SK-N-SH (cell line): ENCODE measurements at regions not wholly inside any gene's neighbourhood (a gene's known extent, or its start where the extent isn't known, plus 50 kb on each side); places are given as distances from the start of the nearest gene placed in this dataset.
"Not testable (repeated sequence)": the region's sequence is repeated elsewhere in the genome, so short reads cannot be mapped to it uniquely, and the experiment has no call there.

ENCODE experiments used
- CTCF ChIA-PET: fragments of 300-600, 350-600 bp; formaldehyde crosslinking; extraction: SDS; loops from one replicate; lab custom pipeline; 2021; lab: Yijun Ruan, JAX
- POLR2A ChIA-PET: fragments of 350-600 bp; sonication (Branson Sonifier 250); formaldehyde crosslinking; extraction: SDS; loops from one replicate; lab custom pipeline; 2020; ENCODE audit warnings: antibody characterized with exemption, inconsistent platforms; lab: Yijun Ruan, JAX
- DNase-seq: peaks from one replicate; pipeline ENCODE4 v3.0.0; 2012
- H2AFZ ChIP-seq: fragments of 200-600 bp; sonication (generic); 2 replicates; pipeline ENCODE4 v1.8.1; 2016; ENCODE audit warnings: antibody characterized with exemption, mild to moderate bottlenecking, low read depth
- H3F3A ChIP-seq: fragments of 200-600 bp; sonication (generic); replicated peaks from 2 replicates; pipeline ENCODE3; 2016; ENCODE audit warnings: antibody characterized with exemption, mild to moderate bottlenecking; ENCODE audit not compliant: insufficient read depth
- H3K27ac ChIP-seq, 2 experiments: fragments of 200-500 bp in 1 of 2; fragments of 200-600 bp in 1 of 2; sonication (Bioruptor generic) in 1 of 2; sonication (generic), shearing (Covaris generic) in 1 of 2; 2 replicates each; pipeline versions ENCODE4 v1.5.1 to v1.6.1; 2014 to 2016; ENCODE audit warnings: low read depth in 2 of 2, inconsistent platforms in 1 of 2, low read length in 1 of 2, mild to moderate bottlenecking in 1 of 2, mixed read lengths in 1 of 2
- H3K27me3 ChIP-seq: fragments of 200-600 bp; sonication (generic), shearing (Covaris generic); 2 replicates; pipeline ENCODE4 v1.6.1; 2016; ENCODE audit warnings: mixed run types; ENCODE audit not compliant: insufficient read depth
- H3K36me3 ChIP-seq, 2 experiments: fragments of 200-500 bp in 1 of 2; fragments of 200-600 bp in 1 of 2; sonication (Bioruptor generic) in 1 of 2; sonication (generic) in 1 of 2; replicated peaks in 1 of 2; 2 replicates each; pipeline versions ENCODE3 to v1.5.1; 2014 to 2016; ENCODE audit warnings: low read length in 1 of 2, mild to moderate bottlenecking in 1 of 2; ENCODE audit not compliant: insufficient read depth in 2 of 2, control insufficient read depth in 1 of 2
- H3K4me1 ChIP-seq, 2 experiments: fragments of 200-500 bp in 1 of 2; fragments of 200-600 bp in 1 of 2; sonication (Bioruptor generic) in 1 of 2; sonication (generic), shearing (Covaris generic) in 1 of 2; 2 replicates each; pipeline versions ENCODE4 v1.5.1 to v1.6.1; 2014 to 2016; ENCODE audit warnings: low read depth in 1 of 2, low read length in 1 of 2, mixed run types in 1 of 2; ENCODE audit not compliant: insufficient read depth in 2 of 2, control insufficient read depth in 1 of 2
- H3K4me2 ChIP-seq: fragments of 200-600 bp; sonication (generic), shearing (Covaris generic); 2 replicates; pipeline ENCODE4 v1.6.1; 2017; ENCODE audit warnings: mixed run types
- H3K4me3 ChIP-seq, 2 experiments: fragments of 200-500 bp in 1 of 2; fragments of 200-600 bp in 1 of 2; sonication (Bioruptor generic) in 1 of 2; sonication (generic), shearing (Covaris generic) in 1 of 2; 2 replicates each; pipeline versions ENCODE4 v1.5.1 to v1.8.1; 2014 to 2016; ENCODE audit warnings: low read depth in 2 of 2, inconsistent platforms in 1 of 2, low read length in 1 of 2, mild to moderate bottlenecking in 1 of 2, mixed read lengths in 1 of 2, moderate library complexity in 1 of 2
- H3K79me2 ChIP-seq: fragments of 200-600 bp; sonication (generic); 2 replicates; pipeline ENCODE4 v1.8.1; 2017; ENCODE audit warnings: mild to moderate bottlenecking; ENCODE audit not compliant: insufficient read depth
- H3K9ac ChIP-seq: fragments of 200-600 bp; sonication (generic); 2 replicates; pipeline ENCODE4 v1.6.1; 2017; ENCODE audit warnings: mixed run types
- H3K9me2 ChIP-seq: fragments of 200-600 bp; sonication (generic); 2 replicates; pipeline ENCODE4 v1.6.1; 2017; ENCODE audit warnings: mixed run types
- H3K9me3 ChIP-seq: fragments of 200-600 bp; sonication (generic); 2 replicates; pipeline ENCODE4 v1.6.1; 2017; ENCODE audit warnings: mixed run types, mild to moderate bottlenecking, moderate library complexity
- H4K20me1 ChIP-seq: fragments of 200-600 bp; sonication (generic); 2 replicates; pipeline ENCODE4 v1.6.1; 2017; ENCODE audit warnings: mild to moderate bottlenecking, mixed run types; ENCODE audit not compliant: insufficient read depth
- CHD2 ChIP-seq: fragments of 150-350 bp; IDR thresholded peaks from 2 replicates; pipeline ENCODE4 v1.6.1; 2018; ENCODE audit warnings: low read length; ENCODE audit not compliant: partially characterized antibody
- CTCF ChIP-seq: fragments of 200-600 bp; sonication (generic); IDR thresholded peaks from 2 replicates; pipeline ENCODE4 v1.6.1; 2017; ENCODE audit warnings: antibody characterized with exemption, mild to moderate bottlenecking, moderate library complexity
- ELF1 ChIP-seq: IDR thresholded peaks from 2 replicates; pipeline ENCODE4 v1.4.0; 2012
- EZH2phosphoT487 ChIP-seq: fragments of 200-600 bp; sonication (generic); IDR thresholded peaks from 2 replicates; pipeline ENCODE4 v1.6.1; 2017; ENCODE audit warnings: low read depth, mixed run types, mild to moderate bottlenecking, antibody characterized with exemption, moderate library complexity, borderline replicate concordance
- FOXM1 ChIP-seq: IDR thresholded peaks from 2 replicates; pipeline ENCODE4 v1.4.0; 2012; ENCODE audit warnings: low read depth, mild to moderate bottlenecking
- GABPA ChIP-seq: IDR thresholded peaks from 2 replicates; pipeline ENCODE4 v1.4.0; 2012; ENCODE audit warnings: low read depth, mild to moderate bottlenecking
- IRF3 ChIP-seq: fragments of 150-350 bp; IDR thresholded peaks from 2 replicates; pipeline ENCODE4 v1.6.1; 2016; ENCODE audit warnings: mild to moderate bottlenecking, low read depth, low read length
- MXI1 ChIP-seq: IDR thresholded peaks from 2 replicates; pipeline ENCODE4 v1.6.1; 2012; ENCODE audit warnings: mild to moderate bottlenecking, low read depth, low read length, improper control_type of control experiment
- PBX3 ChIP-seq: IDR thresholded peaks from 2 replicates; pipeline ENCODE4; 2012
- RAD21 ChIP-seq: IDR thresholded peaks from 2 replicates; pipeline ENCODE4 v1.6.1; 2012; ENCODE audit warnings: mild to moderate bottlenecking, low read length
- SMC3 ChIP-seq: IDR thresholded peaks from 2 replicates; pipeline ENCODE4 v1.6.1; 2012; ENCODE audit warnings: low read depth, low read length, improper control_type of control experiment
- TEAD4 ChIP-seq: IDR thresholded peaks from 2 replicates; pipeline ENCODE4 v1.4.0; 2012; ENCODE audit warnings: mild to moderate bottlenecking, borderline replicate concordance; ENCODE audit not compliant: insufficient read depth
- YY1 ChIP-seq: IDR thresholded peaks from 2 replicates; pipeline ENCODE4 v1.4.0; 2012; ENCODE audit warnings: low read depth, mild to moderate bottlenecking
- WGBS: methylation state at CpG from one replicate; pipeline ENCODE4 v1.1.6; 2017; ENCODE audit warnings: low lambda C conversion rate; 5-methylcytosine and 5-hydroxymethylcytosine counted together

- Histone ChIP-seq H2AFZ (no peak overlapping the region), H3K9me3 (no peaks in the 10 kb centered on the region), H3K4me2 (no peak overlapping the region), H3K4me1 (no peaks in the 10 kb centered on the region), H4K20me1 (no peaks in the 10 kb centered on the region), H3K27me3 (no peaks in the 10 kb centered on the region), H3K27ac (no peak overlapping the region), H3K79me2 (no peaks in the 10 kb centered on the region), H3K9ac (no peak overlapping the region), H3K36me3 (no peaks in the 10 kb centered on the region), H3K9me2 (no peaks in the 10 kb centered on the region), H3F3A (no peaks in the 10 kb centered on the region), H3K4me3 (no peak overlapping the region)
- DNase-seq, result no peak
- WGBS, result 86% methylated on average over 5 of the region's 5 CpGs
- CTCF ChIA-PET, result interaction anchor here (0.7 kb wide), 1 partner anchor 503 kb away, joined by 3 read pairs; no protein-coding TSS in a partner anchor
- POLR2A ChIA-PET, result no interaction called here
- TF ChIP-seq YY1 (no peak), ELF1 (no peak), CHD2 (no peak), PBX3 (no peak), IRF3 (no peak), TEAD4 (no peak), EZH2phosphoT487 (no peak), SMC3 (no peak), RAD21 (no peak), CTCF (no peak), GABPA (no peak), FOXM1 (no peak), MXI1 (no peak)
These were observed 296.9 kb upstream of the SGK1 start for GRCh38 chr6:134614606-134615485.

DNA sequence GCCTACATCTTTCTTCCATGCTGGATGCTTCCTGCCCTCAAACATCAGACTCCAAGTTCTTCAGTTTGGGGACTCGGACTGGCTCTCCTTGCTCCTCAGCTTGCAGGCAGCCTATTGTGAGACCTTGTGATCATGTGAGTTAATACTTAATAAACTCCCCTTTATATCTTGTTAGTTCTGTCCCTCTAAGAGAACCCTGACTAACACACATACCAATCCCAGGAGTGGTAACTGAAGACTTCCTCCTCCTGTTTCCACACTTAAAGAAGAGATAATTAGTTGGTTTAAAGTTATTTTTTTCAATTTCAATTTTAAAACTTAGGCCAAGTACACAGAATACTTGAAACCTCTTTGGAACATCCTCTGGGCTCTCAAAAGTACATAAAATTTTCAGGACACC lies 294.2 kb upstream of the SGK1 start:
- H3K9ac ChIP-seq, DNase-seq, POLR2A ChIA-PET, H2AFZ ChIP-seq, H3K27me3 ChIP-seq, CTCF ChIA-PET, H3K4me1 ChIP-seq, H3K9me2 ChIP-seq, H3K79me2 ChIP-seq, H3K27ac ChIP-seq, H3K4me3 ChIP-seq, H3K36me3 ChIP-seq, H3K4me2 ChIP-seq, H3F3A ChIP-seq, H4K20me1 ChIP-seq, H3K9me3 ChIP-seq: not testable (repeated sequence)
- whole genome bisulfite sequencing, result 83% methylated on average over 1 of the region's 1 CpG
